ENCODE measurements at regions not wholly inside any gene's neighbourhood (a gene's known extent, or its start where the extent isn't known, plus 50 kb on each side); places are given as distances from the start of the nearest gene placed in this dataset.

GRCh38 chr14:97572583-97573458 lies 775.6 kb downstream of the VRK1 start:
- DNase-seq (ENCODE audit: low read depth) = no peak
- no peak overlapping the region for H3K4me3 ChIP-seq (ENCODE audit: control insufficient read depth, low read depth, low read length)
- no peak for TF ChIP-seq CTCF (conservative IDR thresholded peaks at IDR 0.05; ENCODE audit: control insufficient read depth, insufficient read depth, low read depth, low read length)

GRCh38 chr14:97575677-97576076 lies 778.5 kb downstream of the VRK1 start:
- no peak for DNase-seq (ENCODE audit: low read depth)
- no peak overlapping the region for H3K4me3 ChIP-seq (ENCODE audit: control insufficient read depth, low read depth, low read length)
- no peak for TF ChIP-seq CTCF (conservative IDR thresholded peaks at IDR 0.05; ENCODE audit: control insufficient read depth, insufficient read depth, low read depth, low read length)

- DNase-seq (ENCODE audit: low read depth) = no peak
- H3K4me3 ChIP-seq (ENCODE audit: control insufficient read depth, low read depth, low read length) = no peak overlapping the region
- no peak for TF ChIP-seq CTCF (conservative IDR thresholded peaks at IDR 0.05; ENCODE audit: control insufficient read depth, insufficient read depth, low read depth, low read length)
Measured at GRCh38 chr14:97578982-97579548, 781.9 kb downstream of the VRK1 start.

- H3K4me3 ChIP-seq (ENCODE audit: control insufficient read depth, low read depth, low read length) = no peak overlapping the region
- no peak for DNase-seq (ENCODE audit: low read depth)
- no peak for TF ChIP-seq CTCF (conservative IDR thresholded peaks at IDR 0.05; ENCODE audit: control insufficient read depth, insufficient read depth, low read depth, low read length)
Measured at GRCh38 chr14:97581016-97581415, 783.8 kb downstream of the VRK1 start.

- no peak overlapping the region for H3K4me3 ChIP-seq (ENCODE audit: control insufficient read depth, low read depth, low read length)
- no peak for DNase-seq (ENCODE audit: low read depth)
- TF ChIP-seq CTCF (conservative IDR thresholded peaks at IDR 0.05; ENCODE audit: control insufficient read depth, insufficient read depth, low read depth, low read length) = no peak
Measured at GRCh38 chr14:97582022-97582421, 784.8 kb downstream of the VRK1 start.

- DNase-seq (ENCODE audit: low read depth) = no peak
- H3K4me3 ChIP-seq (ENCODE audit: control insufficient read depth, low read depth, low read length) = no peak overlapping the region
- no peak for TF ChIP-seq CTCF (conservative IDR thresholded peaks at IDR 0.05; ENCODE audit: control insufficient read depth, insufficient read depth, low read depth, low read length)
Measured at GRCh38 chr14:97584528-97584927, 787.3 kb downstream of the VRK1 start.

All from fibroblast of mammary gland (primary cell).